Panc1 (cell line): ENCODE measurements at regions not wholly inside any gene's neighbourhood (a gene's known extent, or its start where the extent isn't known, plus 50 kb on each side); places are given as distances from the start of the nearest gene placed in this dataset.

Source experiments
- ATAC-seq: fragments of 200-7000 bp; cut with Tn5 transposase; 2 replicates; pipeline ENCODE4 v1.9.1; 2020; ENCODE audit warnings: mild to moderate bottlenecking, moderate library complexity
- BruUV-seq: library from RNA; stranded (reverse); fragments of 400-500 nt; replicated peaks from 2 replicates; lab custom pipeline; 2021; lab: Mats Ljungman, UMichigan
- CTCF ChIA-PET: fragments of 300-600 bp; sonication (Branson Sonifier 250); formaldehyde crosslinking; loops from one replicate; lab custom pipeline; 2022; ENCODE audit warnings: antibody characterized with exemption; lab: Charles Lee
- POLR2A ChIA-PET: fragments of 300-600 bp; sonication (Branson Sonifier 250); formaldehyde crosslinking; loops from one replicate; lab custom pipeline; 2022; ENCODE audit warnings: antibody characterized with exemption; lab: Charles Lee
- DNase-seq: peaks from one replicate; pipeline ENCODE4 v3.0.0-alpha.2; 2010; ENCODE audit warnings: low read depth, low spot score
- H3K27ac ChIP-seq: 2 replicates; pipeline ENCODE4 v1.5.1; 2011; ENCODE audit warnings: mild to moderate bottlenecking, low read length, inconsistent platforms
- H3K27me3 ChIP-seq: fragments of 200-500 bp; sonication (Bioruptor generic); 2 replicates; pipeline ENCODE4 v1.6.0; 2014; ENCODE audit warnings: low read length, inconsistent platforms; ENCODE audit not compliant: control insufficient read depth, insufficient read depth
- H3K36me3 ChIP-seq: fragments of 200-500 bp; sonication (Bioruptor generic); 2 replicates; pipeline ENCODE4 v1.5.1; 2014; ENCODE audit warnings: inconsistent platforms, mild to moderate bottlenecking, low read length, moderate library complexity; ENCODE audit not compliant: control insufficient read depth, insufficient read depth
- H3K4me1 ChIP-seq: 2 replicates; pipeline ENCODE4 v1.5.1; 2011; ENCODE audit warnings: inconsistent platforms, mild to moderate bottlenecking, low read length, moderate library complexity; ENCODE audit not compliant: control insufficient read depth, insufficient read depth
- H3K4me3 ChIP-seq, 2 experiments: 2 replicates each; pipeline ENCODE4 v1.5.1; 2011 to 2012; ENCODE audit warnings: low read depth in 2 of 2, low read length in 2 of 2, mild to moderate bottlenecking in 2 of 2, inconsistent platforms in 1 of 2, moderate library complexity in 1 of 2
- H3K9me3 ChIP-seq: fragments of 200-500 bp; sonication (Bioruptor generic); 2 replicates; pipeline ENCODE4 v1.5.1; 2014; ENCODE audit warnings: low read depth, mild to moderate bottlenecking, inconsistent platforms, low read length, moderate library complexity; ENCODE audit not compliant: control insufficient read depth, insufficient read depth
- POLR2AphosphoS5 ChIP-seq: IDR thresholded peaks from 2 replicates; pipeline ENCODE4 v1.6.1; 2012; ENCODE audit warnings: mild to moderate bottlenecking, low read depth, low read length, moderate library complexity
- SIN3A ChIP-seq: IDR thresholded peaks from 2 replicates; pipeline ENCODE4 v1.6.1; 2012; ENCODE audit warnings: low read depth, mild to moderate bottlenecking, low read length, moderate library complexity, borderline replicate concordance; ENCODE audit not compliant: insufficient read depth
- TCF7L2 ChIP-seq: IDR thresholded peaks from 2 replicates; pipeline ENCODE4 v1.6.1; 2011; ENCODE audit warnings: mild to moderate bottlenecking, low read depth, low read length, inconsistent platforms
- in situ Hi-C: cut with HindIII; loops from 2 replicates; pipeline ENCODE4 v1.10.0; 2016; ENCODE audit warnings: low sequenced_read_pairs, low pct_unique_long_range_greater_than_20kb
- intact Hi-C: fragments of 100-400 bp; cut with micrococcal nuclease; formaldehyde crosslinking; loops from one replicate; pipeline ENCODE4 v1.10.0; 2022; ENCODE audit not compliant: unreplicated experiment
- TF ChIP-seq, protein P1 (sequence below): fragments of 450-650 bp; IDR thresholded peaks from 2 replicates; pipeline ENCODE4 v1.5.1; 2017; ENCODE audit warnings: mild to moderate bottlenecking
- TF ChIP-seq, protein P2 (sequence below), 2 experiments: IDR thresholded peaks; 2 replicates each; pipeline ENCODE4 v1.6.1; 2011 to 2012; ENCODE audit warnings: low read depth in 2 of 2, control low read depth in 1 of 2, low read length in 1 of 2, mild to moderate bottlenecking in 1 of 2, moderate library complexity in 1 of 2; ENCODE audit not compliant: insufficient read depth in 1 of 2

DNA sequence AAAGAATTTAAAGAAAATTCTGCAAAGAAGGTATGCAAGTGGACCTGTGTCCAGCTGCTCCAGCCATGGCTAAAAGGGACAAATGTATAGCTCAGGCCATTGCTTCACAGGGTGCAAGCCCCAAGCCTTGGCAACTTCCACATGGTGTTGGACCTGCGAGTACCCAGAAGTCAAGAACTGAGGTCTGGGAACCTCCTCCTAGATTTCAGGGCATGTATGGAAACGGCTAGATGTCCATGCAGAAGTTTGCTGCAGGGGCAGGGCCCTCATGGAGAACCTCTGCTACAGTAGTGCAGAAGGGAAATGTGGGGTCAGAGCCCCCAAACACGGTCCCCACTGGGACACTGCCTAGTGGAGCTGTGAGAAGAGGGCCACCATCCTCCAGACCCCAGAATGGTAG lies 284.0 kb upstream of the RAB6C start:
- ATAC-seq (no peak), DNase-seq (no peak)
- in situ Hi-C loops = no loop called here
- no peaks in the 10 kb centered on the region for H3K27me3 ChIP-seq
- intact Hi-C loops = no loop called here
- no peak overlapping the region for H3K4me3 ChIP-seq
- ChIA-PET POLR2A (no interaction called here), CTCF (no interaction called here)
- H3K27ac ChIP-seq = no peak overlapping the region
- TF ChIP-seq, protein P1, sequence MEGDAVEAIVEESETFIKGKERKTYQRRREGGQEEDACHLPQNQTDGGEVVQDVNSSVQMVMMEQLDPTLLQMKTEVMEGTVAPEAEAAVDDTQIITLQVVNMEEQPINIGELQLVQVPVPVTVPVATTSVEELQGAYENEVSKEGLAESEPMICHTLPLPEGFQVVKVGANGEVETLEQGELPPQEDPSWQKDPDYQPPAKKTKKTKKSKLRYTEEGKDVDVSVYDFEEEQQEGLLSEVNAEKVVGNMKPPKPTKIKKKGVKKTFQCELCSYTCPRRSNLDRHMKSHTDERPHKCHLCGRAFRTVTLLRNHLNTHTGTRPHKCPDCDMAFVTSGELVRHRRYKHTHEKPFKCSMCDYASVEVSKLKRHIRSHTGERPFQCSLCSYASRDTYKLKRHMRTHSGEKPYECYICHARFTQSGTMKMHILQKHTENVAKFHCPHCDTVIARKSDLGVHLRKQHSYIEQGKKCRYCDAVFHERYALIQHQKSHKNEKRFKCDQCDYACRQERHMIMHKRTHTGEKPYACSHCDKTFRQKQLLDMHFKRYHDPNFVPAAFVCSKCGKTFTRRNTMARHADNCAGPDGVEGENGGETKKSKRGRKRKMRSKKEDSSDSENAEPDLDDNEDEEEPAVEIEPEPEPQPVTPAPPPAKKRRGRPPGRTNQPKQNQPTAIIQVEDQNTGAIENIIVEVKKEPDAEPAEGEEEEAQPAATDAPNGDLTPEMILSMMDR = no peak
- TF ChIP-seq SIN3A = no peak
- TF ChIP-seq, protein P2, sequence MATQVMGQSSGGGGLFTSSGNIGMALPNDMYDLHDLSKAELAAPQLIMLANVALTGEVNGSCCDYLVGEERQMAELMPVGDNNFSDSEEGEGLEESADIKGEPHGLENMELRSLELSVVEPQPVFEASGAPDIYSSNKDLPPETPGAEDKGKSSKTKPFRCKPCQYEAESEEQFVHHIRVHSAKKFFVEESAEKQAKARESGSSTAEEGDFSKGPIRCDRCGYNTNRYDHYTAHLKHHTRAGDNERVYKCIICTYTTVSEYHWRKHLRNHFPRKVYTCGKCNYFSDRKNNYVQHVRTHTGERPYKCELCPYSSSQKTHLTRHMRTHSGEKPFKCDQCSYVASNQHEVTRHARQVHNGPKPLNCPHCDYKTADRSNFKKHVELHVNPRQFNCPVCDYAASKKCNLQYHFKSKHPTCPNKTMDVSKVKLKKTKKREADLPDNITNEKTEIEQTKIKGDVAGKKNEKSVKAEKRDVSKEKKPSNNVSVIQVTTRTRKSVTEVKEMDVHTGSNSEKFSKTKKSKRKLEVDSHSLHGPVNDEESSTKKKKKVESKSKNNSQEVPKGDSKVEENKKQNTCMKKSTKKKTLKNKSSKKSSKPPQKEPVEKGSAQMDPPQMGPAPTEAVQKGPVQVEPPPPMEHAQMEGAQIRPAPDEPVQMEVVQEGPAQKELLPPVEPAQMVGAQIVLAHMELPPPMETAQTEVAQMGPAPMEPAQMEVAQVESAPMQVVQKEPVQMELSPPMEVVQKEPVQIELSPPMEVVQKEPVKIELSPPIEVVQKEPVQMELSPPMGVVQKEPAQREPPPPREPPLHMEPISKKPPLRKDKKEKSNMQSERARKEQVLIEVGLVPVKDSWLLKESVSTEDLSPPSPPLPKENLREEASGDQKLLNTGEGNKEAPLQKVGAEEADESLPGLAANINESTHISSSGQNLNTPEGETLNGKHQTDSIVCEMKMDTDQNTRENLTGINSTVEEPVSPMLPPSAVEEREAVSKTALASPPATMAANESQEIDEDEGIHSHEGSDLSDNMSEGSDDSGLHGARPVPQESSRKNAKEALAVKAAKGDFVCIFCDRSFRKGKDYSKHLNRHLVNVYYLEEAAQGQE (IDR thresholded peaks at IDR 0.05; ENCODE audit: insufficient read depth in 1 of 2, low read depth in 2 of 2, low read length in 1 of 2) = no peak
- no peak for TF ChIP-seq TCF7L2
- TF ChIP-seq POLR2AphosphoS5 = no peak
- H3K36me3 ChIP-seq = no peaks in the 10 kb centered on the region
- no peaks in the 10 kb centered on the region for H3K4me1 ChIP-seq
- BruUV-seq = no TSS peak
- H3K9me3 ChIP-seq = no peaks in the 10 kb centered on the region

DNA sequence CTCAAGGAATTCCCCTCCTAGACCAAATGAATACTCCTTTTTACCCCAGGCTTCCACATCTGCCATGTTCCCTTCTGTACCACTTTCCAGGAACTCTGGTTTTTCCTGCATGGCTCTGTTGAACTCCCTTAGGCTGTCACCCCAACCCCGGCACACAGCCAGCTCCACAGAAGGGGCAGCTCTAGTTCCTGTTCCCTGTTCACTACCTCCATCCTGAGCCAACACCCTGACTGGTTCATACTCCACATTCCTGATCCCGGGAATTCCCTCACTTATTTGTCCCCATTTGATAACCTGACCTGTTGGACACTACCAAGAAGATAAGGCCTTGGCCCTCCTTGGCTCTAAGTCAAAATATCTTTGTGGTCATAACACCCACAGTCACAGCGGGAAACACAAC lies 280.9 kb upstream of the RAB6C start:
- no peak for ATAC-seq
- Histone ChIP-seq H3K4me1 (no peaks in the 10 kb centered on the region), H3K27me3 (no peaks in the 10 kb centered on the region), H3K9me3 (no peaks in the 10 kb centered on the region), H3K36me3 (no peaks in the 10 kb centered on the region), H3K27ac (no peak overlapping the region), H3K4me3 (no peak overlapping the region)
- in situ Hi-C loops (no loop called here), intact Hi-C loops (no loop called here)
- POLR2A ChIA-PET = no interaction called here
- CTCF ChIA-PET = no interaction called here
- BruUV-seq = no TSS peak
- no peak for TF ChIP-seq SIN3A
- TF ChIP-seq, protein P1 = no peak
- TF ChIP-seq TCF7L2 = no peak
- TF ChIP-seq, protein P2 (IDR thresholded peaks at IDR 0.05; ENCODE audit: insufficient read depth in 1 of 2, low read depth in 2 of 2, low read length in 1 of 2) = no peak
- no peak for TF ChIP-seq POLR2AphosphoS5
- DNase-seq = no peak
